Stimulated activated CD4-positive, alpha-beta T cell treated with anti-CD3 and anti-CD28 coated beads, TNF-alpha, amount 100 ng/mL, for 24 hours (primary cell): ENCODE measurements at regions not wholly inside any gene's neighbourhood (a gene's known extent, or its start where the extent isn't known, plus 50 kb on each side); places are given as distances from the start of the nearest gene placed in this dataset.

Source experiments
- DNase-seq, 3 experiments: peaks; one replicate each; pipeline ENCODE4 v3.0.0-alpha.2; 2020; ENCODE audit warnings: low read depth in 3 of 3

DNA sequence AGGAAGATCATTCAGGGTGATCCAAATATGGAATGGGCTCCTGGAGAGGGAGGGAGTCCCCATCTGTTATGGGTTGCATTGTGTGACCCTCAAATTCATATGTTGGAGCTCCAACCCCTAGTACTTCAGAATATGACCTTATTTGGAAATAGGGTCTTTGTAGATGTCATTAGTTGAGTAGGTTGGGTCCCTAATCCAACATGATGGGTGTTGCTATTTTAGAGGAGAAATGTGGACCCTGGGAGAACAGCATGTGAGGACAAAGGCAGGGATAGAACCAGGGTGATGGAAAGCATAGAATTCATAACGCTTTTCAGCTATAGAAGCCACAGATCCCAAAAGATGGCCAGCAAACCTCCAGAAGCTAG lies 91.5 kb upstream of the SMNDC1 start:
- DNase-seq: no peak

DNA sequence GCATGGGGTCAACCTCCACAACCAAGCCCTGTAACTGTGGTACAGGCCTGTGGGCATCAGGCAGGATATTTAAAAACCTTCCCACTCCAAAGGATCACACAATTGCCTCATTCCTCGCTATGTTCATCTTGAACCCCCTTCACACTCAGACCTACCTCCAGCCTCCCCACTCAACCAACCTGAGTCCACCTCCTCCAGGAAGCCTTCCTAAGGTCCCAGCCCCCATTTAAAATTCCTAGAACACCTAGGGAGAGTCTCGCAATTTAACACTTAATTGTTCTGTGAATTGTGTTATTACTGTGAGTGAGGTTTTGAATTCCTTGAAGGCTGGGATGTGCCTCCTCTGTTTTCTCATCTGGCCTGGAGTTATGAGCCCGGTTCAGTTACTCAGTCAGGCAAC lies 93.1 kb upstream of the SMNDC1 start:
- no peak for DNase-seq

DNA sequence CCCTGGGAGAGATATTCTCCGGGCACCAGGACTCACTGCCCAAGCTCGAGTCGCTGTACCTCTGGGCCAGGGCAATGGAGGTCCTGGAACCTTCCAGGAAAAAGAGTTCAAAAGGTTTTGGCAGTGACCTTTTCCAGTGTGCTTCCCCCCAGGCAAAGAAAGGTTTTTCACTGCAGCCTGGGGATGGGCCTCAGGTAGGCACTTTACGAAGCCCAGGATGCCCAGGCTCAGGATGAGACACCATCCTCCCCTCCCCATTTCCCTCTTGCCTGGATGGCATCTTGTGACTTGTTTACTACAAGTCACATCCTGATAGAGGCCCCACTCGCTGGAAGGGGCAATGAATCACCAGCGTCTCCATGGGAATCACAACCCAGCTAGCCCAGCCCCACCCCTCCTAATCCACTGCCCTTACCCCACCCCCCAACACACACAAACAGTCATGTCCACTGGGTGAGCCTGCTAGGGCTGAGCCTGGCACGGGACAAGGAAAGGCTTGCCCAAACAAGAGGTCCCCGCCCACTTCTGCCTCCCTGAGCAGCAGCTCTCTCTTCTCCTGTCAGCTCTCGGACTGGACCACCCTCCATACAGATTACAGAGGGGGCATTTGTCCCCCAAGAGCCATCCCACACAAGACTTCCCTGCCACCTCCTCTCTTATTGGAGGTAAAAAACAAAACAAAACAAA lies 93.8 kb upstream of the SMNDC1 start:
- no peak for DNase-seq

DNA sequence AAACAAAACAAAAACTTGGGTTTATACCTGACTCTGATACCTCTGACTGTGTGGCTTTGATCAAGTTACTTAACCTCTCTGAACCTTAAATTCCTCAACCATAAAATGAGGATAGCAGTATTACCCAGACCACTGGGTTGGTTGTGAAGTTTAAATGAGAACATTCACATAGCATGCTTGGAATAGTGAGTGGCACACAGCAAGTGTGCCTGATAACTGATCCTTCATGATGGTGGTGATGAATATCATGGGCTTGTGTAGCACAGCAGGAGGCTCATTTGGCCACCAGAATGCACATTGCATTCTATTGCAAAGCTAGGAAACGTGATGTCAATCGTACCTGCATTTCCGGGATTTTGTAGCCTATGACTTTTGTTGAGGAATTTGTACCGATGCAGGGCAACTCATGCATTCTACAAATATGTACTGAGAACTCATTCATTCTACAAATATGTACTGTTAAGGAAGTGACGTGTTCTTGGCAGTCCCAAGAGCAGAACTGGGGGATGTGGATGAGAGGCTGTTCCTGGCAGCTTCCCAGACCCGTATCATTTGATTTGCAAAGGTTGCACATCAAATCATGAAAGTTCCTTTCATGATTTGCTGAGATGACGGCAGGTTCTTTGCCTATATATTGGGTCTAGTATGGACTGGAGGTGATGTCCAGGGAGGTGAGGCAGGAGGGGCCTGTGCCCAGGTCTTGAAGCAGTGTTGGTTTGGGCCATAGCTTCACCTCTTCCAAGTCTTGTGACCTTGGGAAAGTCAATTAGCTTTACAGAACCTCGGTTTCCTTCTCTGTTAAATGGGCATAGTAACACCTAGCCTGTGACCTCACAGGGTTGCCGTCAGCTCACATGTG lies 94.6 kb upstream of the SMNDC1 start:
- no peak for DNase-seq

DNA sequence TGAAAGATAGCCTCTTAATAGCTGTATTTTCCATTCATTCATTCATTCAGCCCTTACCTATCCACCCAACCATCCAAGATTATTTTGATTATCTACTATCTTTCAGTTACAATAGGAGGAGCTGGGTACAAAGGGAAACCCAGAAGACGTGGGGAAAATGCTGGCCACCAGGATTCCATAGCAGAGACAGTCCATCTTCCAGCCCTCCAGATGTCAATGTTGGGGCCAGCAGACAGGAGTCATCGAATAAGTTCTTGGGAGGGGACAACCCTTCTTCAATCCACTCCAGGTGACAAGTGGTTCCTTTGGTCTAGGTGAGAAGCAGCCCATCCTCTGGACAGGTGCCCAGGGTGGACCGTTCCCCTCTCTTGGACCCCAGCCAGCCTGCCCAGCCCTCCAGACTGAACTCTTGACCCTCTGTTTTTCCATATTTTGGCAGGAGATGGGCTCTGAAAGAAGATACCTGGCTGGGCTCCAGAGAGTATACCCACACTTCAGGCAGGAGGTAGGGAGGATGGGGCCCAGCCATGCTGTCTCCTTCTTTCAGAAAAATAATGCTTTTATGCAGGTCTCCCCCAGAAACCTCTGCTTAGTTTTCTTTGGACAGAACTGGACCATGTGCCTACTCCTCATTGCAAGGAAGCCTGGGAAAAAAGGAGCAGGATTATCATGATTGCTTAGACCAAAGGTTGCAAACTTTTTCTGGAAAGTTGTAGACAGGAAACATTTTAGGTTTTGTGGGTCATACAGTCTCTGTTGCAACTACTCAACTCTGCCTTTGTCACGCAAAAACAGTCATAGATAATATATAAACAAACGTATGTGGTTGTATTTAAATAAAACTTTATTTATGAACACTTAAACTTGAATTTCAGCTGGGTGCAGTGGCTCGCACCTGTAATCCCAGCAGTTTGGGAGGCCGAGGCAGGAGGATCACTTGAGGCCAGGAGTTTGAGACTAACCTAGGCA lies 95.5 kb upstream of the SMNDC1 start:
- DNase-seq: no peak

DNA sequence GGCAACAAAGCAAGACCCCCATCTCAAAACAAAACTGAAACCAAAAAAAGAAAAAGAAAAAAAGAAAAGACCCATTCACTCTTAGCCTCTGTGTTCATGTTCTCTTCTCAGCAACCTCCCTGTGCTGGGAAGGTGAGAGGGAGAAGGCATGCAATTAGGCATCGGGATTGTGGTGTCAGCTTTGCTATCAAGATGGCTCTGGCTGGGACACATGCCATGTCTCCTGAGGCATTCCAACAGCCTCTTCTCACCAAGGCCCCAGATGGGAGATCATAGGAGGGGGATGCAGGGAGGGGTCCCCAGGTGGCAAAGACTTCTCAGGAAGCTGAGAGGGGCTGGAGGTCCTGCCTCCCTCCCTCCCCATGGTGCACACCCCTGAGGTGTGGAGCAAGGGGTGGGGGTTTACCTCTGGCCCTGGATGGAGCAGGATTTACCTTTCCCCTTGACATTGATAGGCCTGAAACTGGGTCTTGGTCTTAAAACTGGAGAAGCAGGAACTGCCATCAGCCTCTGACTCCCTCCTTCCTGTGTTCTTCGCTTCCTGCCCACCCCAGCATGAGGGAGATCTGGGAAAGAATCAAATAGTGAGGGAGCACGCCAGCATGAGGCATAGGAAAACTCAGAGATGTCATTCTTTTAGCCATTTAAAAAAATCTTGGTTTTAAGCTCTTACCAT lies 96.2 kb upstream of the DUSP5 start:
- no peak for DNase-seq

DNA sequence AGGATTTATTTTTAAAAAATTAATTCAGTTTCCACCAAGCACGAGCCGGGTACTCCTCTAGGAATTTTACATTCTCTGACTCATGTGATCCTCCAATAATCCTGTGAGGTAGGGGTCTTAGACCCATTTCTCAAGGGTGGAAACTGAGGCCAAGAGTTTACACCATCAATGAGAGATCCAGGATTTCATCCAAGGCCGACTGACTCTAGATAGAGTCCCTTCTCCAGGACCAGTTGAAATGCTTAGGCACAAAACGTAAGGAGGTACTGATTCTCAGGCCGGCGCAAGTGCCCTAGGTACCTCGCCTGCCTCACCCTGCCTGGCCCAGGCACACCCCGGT lies 95.7 kb upstream of the DUSP5 start:
- no peak for DNase-seq

DNA sequence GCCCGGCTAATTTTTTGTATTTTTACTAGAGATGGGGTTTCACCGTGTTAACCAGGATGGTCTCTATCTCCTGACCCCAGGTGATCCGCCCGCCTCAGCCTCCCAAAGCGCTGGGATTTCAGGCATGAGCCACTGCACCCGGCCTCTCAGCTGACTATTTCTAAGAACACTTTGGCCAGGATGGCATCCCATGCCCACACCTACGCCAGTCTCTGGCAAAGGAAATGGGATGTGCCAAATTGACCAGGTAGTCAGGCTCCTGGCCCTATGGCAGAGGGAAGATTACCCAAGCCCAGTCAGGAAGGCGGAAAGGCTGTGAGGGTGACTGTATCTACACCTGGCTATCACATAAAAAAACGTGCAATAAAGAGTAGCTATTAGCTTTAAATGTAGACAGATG lies 94.1 kb upstream of the DUSP5 start:
- no peak for DNase-seq

DNA sequence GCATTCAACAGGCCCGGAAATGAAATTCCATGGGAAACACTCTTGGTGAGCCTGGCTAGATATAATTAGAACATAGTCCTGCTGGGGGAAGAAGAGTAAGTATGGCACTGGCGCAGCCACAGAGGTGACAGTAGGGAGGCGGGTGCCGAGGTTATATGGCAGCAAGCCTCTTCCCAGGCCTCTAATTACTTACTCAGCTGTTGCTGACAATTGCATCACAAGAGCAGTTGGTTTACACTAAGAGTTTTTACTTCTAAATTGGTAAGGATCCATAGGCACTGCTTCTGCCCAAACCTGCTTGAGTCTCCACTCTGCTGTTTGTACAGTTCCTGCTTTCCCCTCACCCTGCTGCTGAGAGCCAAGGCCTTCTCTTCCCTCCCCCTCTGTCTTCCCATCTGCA lies 93.3 kb upstream of the DUSP5 start:
- no peak for DNase-seq

DNA sequence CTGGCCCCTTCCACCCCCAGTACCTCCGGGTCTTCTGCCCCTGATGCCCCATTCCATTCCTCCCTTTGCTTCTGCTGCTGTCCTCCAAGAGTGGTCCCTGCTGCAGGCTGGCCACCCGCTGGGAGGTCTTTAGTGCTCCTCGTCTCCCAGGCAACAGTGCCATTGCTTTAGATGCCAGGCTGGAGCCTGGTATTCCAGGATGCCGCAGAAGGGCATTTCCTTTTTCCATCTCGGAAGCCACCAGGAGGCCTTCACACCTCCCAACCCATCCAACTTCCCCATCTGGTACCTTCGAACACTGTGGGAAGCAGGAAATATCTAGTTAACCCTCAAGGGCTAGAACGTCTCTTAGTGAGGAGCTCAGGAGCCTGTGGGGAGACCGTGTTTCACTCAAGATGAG lies 92.9 kb upstream of the DUSP5 start:
- DNase-seq: no peak

DNA sequence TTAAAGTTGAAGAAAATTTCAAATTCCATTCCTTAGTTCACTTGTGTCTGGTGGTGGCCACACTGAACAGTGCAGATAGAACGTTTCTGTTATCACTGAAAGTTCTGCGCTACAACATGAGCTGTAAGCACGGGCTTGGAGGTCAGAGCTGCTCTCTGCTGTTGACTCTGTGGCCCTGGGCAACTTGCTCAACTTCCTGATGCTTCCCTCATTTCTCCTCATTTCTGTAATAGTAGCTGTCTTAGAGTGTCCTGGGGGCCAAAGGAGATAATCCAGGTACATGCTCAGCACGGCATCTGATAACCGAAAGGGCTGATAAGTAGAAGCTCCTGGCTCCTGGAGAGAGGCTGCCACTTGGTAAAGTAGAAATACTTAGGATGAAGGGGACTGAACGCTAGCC lies 92.3 kb upstream of the DUSP5 start:
- no peak for DNase-seq

DNA sequence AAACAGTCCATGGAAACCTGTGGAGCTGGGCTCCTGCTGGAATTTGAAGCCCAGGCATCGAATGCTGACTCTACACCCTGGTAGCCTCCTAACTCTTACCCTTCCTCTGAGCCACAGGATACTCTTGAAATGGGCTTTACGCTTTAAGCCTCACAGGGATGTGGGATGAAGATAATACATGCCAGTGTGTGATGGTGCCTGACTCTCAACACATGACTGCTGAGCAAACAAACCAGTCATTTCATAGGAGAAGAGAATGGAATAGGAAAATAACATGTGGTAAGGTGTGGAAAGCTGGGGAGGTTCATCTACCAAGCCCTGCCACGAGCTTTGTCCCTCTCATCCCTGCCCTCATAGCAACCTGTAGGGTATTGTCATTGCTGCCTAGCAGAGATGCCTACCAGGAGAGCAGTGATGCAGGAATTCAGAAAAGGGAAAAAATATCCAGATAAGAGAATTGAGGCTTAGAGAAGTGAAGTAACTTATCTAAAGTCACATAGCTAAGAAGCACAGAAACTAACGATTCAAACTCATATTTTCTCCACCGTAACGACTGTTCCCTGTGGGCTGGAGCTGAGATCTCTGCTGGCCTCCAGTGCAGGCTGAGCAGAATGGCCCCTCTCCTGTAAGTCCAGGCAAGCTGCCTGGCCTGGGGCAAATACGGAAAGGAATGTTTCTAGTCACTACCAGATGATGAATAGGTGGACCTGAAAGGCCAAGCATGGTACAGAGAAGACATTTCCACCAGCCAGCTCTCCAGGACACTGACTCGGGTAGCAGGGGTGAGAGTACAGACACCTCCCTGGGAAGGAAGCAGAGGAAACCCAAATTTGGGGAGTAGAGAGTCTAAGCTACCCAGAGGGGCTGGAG lies 90.2 kb upstream of the DUSP5 start:
- DNase-seq: no peak

DNA sequence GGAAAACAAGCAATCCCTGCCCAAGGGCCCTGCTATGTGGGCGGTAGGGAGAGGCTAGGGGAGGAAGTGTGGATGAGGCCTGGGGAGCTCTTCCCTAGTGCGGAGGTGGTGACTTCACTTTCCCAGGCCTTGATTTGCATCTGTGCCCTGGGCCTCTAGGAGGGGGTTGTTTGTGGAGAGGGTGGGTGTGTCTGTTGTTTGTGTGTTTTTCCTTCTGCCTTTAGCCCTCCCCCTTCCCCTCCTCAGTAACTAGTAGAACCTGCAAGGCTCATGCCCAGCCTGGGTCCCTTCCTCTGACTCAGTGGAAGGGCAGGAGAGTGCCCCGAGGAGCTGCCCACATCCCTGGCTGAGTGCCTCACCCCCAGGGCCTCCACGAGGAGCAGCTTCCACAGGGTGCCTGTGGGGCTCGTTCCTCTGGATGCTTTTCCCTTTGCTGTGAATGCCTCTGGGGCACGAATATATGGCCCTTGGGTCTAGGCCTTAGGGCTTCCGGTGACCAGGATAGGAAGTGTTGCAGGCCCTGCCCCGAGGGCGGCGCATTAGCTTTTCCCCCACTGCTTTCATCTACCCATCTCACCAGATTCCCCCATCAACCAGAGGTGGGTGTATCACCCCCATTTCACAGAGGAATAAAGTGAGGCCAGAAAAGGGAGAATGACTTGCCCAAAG lies 89.4 kb upstream of the DUSP5 start:
- DNase-seq: no peak

DNA sequence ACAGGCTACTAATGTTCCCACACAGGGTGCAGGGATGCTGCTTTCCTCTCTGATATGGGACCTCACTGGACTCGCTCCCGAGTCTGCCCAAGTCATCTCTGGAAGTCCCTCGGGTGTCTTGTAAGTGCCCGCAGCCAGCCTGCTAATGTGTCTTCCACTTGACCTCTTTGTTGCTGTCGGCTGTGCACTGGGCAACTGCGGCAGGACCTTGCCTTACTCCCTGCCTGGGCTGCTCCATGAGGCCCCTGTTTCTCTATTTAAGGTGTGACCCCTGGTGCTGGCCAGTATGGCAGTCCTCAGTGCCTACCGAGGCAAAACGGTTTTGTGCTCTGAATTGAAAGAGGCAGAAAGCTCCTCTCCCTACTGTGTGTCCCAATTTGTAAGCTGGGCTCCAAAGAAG lies 88.8 kb upstream of the DUSP5 start:
- no peak for DNase-seq

DNA sequence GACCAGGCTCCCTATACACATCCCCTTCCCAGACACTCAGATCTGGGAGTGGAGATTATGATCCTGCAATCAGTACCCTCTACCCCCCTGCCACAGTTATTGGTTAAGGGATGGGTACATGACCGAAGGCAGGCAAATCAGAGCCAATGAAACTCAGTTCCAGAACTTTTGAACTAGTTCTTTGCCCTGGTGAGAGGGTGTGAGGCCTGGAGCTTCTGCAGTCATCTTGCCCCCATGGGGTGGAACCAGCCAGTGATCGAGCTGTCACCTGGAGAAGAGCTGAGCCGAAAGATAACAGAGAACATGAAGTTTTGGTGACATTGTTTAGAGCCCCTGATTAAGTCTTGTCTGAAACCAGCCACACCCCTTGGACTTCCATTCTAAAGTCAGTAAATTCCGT lies 88.2 kb upstream of the DUSP5 start:
- no peak for DNase-seq

DNA sequence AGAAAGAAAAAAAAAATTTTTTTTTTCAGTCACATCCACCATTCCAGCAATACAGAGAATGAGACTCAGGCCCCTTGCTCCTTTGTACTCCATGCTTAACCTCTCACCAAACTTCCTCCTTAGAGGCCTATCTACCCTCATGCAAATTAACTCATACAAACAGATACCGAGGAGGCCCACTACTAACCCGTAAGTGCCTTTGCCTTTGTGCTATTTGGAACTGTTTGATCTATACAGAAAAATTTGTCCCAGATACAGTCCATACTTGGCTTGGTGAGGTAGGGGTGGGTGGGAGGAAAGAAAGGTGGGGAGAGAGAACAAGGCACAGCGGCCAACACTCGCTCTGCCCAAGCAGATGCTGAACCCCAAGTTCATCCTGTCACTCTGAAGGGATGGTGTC lies 87.8 kb upstream of the DUSP5 start:
- DNase-seq: no peak

DNA sequence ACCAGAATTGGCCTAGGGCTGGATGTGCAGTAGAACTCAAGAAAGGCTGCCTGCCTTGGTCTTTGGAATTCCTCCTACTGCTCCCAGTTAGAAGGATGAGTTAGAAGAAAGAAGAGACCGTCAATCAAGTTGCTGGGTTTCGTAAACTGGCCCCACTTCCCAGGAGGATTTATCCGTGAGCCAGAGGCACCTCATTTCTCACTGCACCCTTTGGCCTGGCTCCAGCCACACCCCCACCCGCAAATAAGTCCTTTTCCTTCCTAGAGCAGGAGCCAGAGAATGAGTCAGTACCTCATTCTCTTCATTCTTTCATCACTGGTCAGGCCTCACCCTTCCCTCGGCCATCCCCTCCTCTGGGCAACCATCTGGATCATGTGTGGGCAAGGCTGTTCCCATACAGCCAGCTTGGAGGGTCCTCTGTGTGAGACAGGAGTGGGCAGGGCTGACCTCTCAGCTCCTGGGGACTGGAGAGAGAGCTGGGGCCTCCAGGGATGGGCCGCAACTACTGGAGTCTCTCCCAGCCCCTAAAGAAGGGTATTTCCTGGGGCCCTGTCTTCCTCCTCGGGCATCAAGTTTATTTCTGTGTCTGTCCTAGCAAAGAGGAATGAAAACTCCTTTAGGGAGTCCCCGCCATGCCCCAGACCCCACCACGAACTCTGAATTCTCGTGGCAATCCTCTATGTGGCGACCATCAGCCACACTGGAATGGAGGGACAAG lies 87.2 kb upstream of the DUSP5 start:
- no peak for DNase-seq

DNA sequence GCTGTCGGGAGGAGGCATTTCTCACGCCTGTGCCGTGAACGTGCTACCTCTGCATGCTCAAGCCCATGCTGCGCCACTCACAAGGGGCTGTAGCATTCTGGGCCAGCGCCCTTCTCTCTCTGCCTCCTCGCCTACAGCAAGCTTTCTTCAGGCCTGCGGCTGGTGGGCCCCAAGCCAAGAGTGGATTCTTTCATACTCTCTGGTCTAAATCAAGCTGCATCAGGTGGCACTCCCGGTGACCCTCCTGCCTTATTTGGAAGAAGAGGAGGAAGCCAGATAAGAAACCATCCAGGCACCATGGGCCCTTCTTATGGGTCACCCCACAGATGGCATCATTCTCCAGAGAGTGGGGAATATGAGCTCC lies 86.7 kb upstream of the DUSP5 start:
- no peak for DNase-seq

DNA sequence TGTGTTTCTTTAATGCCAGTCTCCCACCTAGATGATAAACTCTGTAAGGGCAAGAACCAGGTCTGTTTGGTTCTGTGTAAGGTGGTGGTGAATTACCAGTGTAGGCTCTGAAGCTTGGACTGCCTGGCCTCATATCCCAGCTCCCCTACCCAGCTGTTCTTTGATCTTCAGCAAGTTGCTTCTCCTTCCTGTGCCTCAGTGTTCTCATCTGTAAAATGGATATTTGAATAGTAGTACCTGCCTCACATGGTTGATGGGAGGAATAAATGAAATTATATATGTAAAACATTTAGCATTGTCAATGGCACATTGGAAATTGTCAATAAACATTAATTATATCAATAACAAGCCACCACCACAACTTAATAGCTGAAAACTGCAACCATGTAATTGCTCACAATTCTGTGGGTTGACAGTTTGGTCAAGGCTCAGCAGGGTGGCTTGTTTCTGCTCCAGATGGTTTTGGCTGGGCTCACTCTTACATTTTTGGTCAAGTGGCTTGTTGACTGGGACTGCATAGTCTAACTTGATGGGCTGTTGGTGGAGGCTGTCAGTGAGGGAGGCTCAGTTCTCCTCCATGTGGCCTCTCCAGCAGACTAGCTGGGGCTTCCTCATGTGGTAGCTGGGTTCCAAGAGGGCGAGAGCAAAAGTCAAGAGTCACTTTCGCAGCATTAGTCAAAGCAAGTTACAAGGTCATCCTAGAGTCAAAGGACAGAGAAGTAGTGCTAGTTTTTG lies 84.5 kb upstream of the DUSP5 start:
- no peak for DNase-seq
